ENCODE measurements at regions not wholly inside any gene's neighbourhood (a gene's known extent, or its start where the extent isn't known, plus 50 kb on each side); places are given as distances from the start of the nearest gene placed in this dataset.
"Not testable (repeated sequence)": the region's sequence is repeated elsewhere in the genome, so short reads cannot be mapped to it uniquely, and the experiment has no call there.

GRCh38 chr1:90396917-90397316 is 320.2 kb downstream of the BARHL2 start:
- no peak for DNase-seq

DNA sequence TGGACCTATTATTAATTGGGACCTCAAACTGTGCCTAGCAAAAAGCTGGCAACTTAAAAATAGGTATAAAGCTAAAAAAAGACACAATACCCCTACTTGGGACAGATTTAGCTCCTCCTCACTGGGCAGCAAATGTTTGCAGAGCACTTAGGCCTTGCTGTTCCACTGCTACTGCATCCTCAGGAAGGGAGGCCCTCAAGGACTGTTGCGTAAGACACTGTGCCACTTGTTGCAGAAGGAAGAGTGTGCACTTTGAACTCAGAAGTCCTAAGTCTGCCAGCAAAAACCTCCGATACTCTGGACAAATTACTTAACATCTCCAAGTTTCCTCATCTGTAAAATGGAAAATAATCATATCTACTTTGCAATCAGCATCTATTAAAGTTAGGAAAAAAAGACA is 322.9 kb downstream of the BARHL2 start:
- no peak for DNase-seq

DNA sequence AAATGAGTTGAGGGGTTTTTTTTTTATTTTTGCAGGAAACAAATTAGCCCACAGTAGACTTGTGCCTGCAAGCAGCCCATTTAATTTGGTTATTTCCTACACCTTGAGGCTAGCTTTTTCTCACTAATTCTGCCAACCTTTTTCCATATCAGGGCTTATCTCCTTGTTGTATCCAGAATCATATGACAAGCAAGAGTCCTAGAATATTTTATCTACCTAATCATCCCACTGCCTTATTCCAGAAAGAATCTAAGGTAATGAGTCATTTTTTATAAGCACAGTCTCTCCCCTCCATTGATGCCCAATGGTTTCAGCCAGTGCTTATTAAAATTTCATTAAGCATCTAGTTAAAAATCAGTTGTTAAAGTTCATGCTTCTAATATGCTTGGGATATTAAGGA is 324.1 kb downstream of the BARHL2 start:
- peak; percentile 29 for DNase-seq

- DNase-seq, result peak; percentile 24
Observed at GRCh38 chr1:90391126-90391525, 326.0 kb downstream of the BARHL2 start.

GRCh38 chr1:90387805-90388204 is 329.3 kb downstream of the BARHL2 start:
- DNase-seq, result peak; percentile 9

DNA sequence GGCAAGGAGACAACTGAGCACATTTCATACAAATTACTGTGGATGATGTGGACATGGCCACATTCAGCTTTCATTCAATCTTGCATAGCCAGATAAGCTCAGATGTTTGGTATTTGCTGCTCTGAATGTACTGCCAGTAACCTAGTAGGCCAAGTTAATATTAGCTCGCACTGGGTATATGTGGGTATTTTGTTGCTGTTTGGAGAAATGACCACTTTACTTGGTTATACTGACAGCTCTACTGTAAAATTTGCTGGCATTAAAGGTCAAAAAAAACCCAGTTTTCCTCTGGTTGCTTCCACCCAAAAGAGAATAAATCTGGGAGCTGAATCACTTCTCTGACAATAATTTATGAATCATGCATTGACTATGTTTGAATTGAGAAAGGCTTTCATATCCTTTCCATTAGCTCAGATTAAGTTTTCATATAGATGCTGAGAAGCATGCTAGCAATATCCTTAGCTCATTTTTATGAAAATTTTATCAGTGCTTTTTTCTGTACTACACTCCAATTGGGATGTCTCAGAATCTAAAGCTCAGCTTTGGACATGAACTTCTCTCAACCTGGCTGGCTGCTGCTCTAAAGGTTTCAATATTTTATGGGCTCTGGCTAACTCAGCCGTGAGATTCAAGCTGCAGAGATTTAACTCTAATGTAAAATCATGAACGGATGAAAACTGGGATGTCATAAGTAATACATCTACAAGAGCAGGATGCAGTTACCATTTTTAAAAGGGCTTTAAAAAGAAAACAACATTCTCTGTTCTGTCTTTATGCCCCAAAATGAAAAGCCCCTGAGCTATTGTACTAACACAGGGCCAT is 330.0 kb downstream of the BARHL2 start:
- peak; percentile 70 for DNase-seq

GRCh38 chr1:90384193-90384592 is 332.9 kb downstream of the BARHL2 start:
- no peak for DNase-seq

- DNase-seq, result no peak
Observed at GRCh38 chr1:90382161-90382560, 334.9 kb downstream of the BARHL2 start.

GRCh38 chr1:90381598-90381997 is 335.5 kb downstream of the BARHL2 start:
- no peak for DNase-seq

DNA sequence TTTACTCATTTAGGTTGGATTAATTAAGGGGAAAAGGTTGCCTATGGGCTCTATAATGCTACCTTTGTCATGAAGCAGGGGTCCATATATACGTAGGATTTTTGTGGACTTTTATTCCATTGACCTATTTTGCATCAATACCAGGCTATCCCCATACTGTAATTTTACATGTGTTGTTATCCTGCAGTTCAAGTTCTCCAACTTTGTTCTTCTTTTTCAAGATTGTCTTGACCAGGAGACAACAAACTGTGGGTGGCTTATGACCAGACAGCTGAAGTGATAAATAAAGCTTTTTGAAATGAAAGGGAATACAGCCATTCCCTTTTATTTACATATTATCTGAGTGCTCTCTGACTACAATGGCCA is 345.7 kb downstream of the BARHL2 start:
- DNase-seq, result no peak

GRCh38 chr1:90370686-90371447 is 346.2 kb downstream of the BARHL2 start:
- DNase-seq, result peak; percentile 59

DNA sequence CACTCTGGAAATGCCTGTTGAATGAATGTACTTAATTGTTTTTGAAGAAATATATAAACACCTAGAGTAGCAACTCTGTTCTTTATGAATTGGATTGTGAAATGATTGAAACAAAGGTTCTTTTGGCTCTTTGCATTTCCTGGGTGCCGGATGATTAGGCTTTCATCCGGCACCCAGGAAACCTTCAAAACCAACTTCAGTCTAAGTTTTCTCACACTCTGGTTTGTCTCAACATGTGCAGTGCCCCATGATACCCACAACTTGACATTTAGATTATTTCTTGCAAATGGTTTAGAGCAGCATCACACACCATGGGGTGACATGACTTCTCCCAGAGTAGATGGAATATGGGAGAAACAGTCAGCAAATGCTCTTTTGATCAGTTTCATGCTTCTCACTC is 354.9 kb downstream of the BARHL2 start:
- DNase-seq, result no peak

DNA sequence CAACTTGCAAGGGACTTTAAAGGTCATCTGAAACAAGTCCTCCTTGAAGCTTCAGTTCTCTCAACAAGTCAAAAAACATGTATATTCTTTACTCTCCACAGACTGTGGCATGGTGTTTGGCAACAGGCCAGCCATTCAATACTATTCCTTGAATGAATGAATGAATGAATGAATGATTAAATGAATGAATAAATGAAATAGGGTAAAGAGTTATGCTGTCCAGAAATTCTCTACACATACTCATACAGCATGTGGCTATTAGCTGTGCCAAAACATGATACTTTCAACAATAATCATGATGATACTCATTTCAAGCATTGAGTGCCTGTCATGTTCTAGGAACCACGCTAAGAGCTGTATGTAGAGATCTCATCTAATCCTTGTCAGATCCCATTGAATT is 356.1 kb downstream of the BARHL2 start:
- no peak for DNase-seq

GRCh38 chr1:90359994-90360393 is 357.1 kb downstream of the BARHL2 start:
- no peak for DNase-seq

- DNase-seq, result no peak
Observed at GRCh38 chr1:90358448-90358847, 358.7 kb downstream of the BARHL2 start.

- DNase-seq, result no peak
Observed at GRCh38 chr1:90357995-90358394, 359.1 kb downstream of the BARHL2 start.

DNA sequence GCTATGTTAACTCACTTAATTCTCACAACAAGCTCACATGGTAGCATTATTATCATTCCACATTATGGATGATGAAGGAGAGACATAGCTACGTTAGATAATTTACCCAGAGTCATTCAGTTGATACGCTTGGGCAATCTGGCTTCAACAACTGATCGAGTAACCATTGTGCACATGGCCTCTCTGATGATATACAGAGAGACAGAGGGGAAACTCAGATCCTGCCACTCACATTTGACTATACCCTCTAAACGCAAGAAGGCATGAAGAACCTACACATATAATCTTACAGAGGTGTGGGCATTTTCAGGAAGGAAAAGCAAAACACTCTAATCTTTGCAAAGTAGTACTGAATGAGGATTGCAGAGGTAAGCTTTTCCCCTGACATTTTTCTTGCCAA is 360.1 kb downstream of the BARHL2 start:
- no peak for DNase-seq

GRCh38 chr1:90356101-90356500 is 361.0 kb downstream of the BARHL2 start:
- no peak for DNase-seq

DNA sequence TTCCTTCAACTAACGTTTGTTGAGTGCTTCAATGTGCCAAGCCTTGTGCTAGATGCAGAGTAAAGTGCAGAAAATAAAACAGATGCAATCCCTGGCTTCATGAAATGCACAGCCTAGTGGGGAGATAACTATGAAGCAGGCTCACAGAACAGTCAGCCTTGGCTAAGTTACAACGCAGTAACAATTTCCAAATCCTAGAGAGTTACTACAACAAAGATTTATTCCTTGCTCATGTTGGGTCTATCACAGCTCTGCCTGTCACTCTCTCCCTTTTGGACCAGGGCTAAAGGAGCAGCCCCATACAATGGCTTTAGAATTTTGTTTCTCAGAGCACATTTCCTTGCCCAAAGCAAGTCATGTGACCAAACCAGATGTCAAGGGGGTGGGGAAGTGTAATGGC is 359.8 kb downstream of the ZNF326 start:
- no peak for DNase-seq

DNA sequence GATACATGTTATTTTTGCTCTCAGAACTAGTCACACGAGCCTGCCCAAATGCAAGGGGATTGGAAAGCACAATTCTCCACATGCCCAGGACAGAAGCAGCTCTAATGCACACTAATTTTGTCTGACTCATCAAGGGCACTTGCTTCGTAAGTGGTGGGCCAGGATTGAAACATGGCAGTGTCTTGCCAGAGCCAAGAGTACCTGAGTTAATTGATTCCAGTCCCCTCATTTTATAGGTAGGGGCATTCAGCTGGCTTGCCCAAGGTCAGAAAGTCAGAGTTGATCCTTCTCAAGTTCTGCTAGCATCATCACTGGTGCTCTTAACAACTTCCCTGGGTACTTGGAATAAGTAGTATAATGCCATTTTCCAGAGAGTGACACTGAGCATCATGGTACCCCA is 356.1 kb downstream of the ZNF326 start:
- DNase-seq, result no peak

- no peak for DNase-seq
Observed at GRCh38 chr1:90349510-90349909, 354.6 kb downstream of the ZNF326 start.

GRCh38 chr1:90348934-90349333 is 354.0 kb downstream of the ZNF326 start:
- DNase-seq, result no peak

DNA sequence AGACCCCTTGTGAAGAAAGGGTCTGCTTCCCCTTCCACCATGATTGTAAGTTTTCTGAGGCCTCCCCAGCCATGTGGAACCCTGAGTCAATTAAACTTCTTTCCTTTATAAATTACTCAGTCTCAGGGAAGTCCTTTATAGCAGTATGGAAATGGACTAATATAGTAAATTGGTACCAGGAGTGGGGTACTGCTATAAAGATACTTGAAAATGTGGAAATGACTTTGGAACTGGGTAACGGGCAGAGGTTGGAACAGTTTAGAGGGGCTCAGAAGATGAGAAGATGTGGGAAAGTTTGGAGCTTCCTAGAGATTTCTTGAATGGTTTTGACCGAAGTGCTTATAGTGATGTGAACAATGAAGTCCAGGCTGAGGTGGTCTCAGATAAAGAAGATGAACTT is 353.5 kb downstream of the ZNF326 start:
- not testable (repeated sequence) for DNase-seq

DNA sequence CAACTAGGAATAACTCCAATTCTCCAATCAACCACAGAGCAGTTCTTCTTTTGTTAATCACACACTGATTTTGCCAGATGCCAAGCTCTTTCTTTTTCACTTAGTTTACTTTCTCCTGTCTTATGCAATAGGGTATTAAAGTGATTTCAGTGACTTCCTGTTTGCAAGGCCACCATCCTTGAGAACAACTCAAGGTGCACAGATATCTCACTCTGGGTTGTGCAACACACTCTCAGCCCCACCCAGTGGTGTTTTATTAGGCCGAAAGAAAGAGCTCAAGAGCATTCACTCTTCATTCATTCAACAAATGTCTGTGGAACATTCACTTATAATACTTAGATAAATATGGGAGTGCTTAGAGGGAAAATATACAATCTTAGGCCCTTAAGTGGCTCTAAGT is 352.5 kb downstream of the ZNF326 start:
- DNase-seq, result no peak

DNA sequence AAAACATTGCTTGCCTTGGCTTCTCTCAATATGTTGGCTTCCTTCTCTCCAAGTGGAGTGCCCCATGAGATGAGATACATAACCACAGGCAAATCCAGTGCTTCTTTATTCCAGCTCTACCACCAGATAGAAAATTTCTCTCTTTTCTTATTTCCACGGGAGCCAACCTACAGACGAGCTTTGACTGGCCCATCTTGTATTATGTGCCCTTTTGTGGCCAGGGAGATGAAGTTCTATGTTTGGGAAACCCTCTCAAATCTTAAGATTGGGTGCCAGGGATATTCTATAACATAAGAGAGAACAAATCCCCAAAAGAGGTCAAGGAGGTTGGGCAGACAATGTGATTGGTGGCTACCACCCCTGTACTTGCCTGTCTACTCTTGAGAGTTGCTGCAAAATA is 351.8 kb downstream of the ZNF326 start:
- DNase-seq, result no peak

Data from fibroblast of skin of right biceps (primary cell).